GM10266 (cell line): ENCODE measurements at regions not wholly inside any gene's neighbourhood (a gene's known extent, or its start where the extent isn't known, plus 50 kb on each side); places are given as distances from the start of the nearest gene placed in this dataset.

Experiments used
- DNase-seq: peaks from one replicate; pipeline ENCODE4 v3.0.0; 2012; ENCODE audit errors: extremely low spot score
- CTCF ChIP-seq: IDR thresholded peaks from 2 replicates; pipeline ENCODE4 v1.5.1; 2012; ENCODE audit warnings: mild to moderate bottlenecking, low read depth; ENCODE audit not compliant: control insufficient read depth, insufficient read depth; ENCODE audit errors: missing control alignments

GRCh38 chrY:15688531-15688930, 1164.2 kb downstream of the NLGN4Y start:
- DNase-seq = no peak
- no peak for TF ChIP-seq CTCF

GRCh38 chrY:15689994-15690393, 1165.7 kb downstream of the NLGN4Y start:
- DNase-seq = no peak
- TF ChIP-seq CTCF = no peak

- TF ChIP-seq CTCF = no peak
These were observed 1177.8 kb downstream of the NLGN4Y start for GRCh38 chrY:15702131-15702530.

DNA sequence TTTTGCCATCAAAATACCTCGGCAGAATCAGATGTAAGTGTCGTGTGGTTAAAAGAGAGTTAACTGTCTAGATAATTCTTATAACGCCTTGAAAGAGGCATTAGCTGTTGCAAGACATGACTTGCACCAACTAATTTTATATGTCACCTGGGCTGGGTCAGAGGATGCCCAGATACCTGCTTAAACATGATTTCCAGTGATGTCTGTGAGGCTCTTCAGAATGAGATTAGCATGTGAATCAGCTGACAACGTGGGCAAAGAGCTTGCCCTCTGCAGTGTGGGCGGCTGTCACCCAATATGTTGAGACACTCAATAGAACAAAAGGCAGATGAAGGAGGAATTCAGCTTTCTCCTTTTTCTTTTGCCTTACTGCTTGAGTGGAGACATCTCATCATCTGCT, 1180.6 kb downstream of the NLGN4Y start:
- no peak for DNase-seq
- no peak for TF ChIP-seq CTCF

More at GRCh38 chrY:15702131-15702530, 1177.8 kb downstream of the NLGN4Y start:
- no peak for DNase-seq

DNA sequence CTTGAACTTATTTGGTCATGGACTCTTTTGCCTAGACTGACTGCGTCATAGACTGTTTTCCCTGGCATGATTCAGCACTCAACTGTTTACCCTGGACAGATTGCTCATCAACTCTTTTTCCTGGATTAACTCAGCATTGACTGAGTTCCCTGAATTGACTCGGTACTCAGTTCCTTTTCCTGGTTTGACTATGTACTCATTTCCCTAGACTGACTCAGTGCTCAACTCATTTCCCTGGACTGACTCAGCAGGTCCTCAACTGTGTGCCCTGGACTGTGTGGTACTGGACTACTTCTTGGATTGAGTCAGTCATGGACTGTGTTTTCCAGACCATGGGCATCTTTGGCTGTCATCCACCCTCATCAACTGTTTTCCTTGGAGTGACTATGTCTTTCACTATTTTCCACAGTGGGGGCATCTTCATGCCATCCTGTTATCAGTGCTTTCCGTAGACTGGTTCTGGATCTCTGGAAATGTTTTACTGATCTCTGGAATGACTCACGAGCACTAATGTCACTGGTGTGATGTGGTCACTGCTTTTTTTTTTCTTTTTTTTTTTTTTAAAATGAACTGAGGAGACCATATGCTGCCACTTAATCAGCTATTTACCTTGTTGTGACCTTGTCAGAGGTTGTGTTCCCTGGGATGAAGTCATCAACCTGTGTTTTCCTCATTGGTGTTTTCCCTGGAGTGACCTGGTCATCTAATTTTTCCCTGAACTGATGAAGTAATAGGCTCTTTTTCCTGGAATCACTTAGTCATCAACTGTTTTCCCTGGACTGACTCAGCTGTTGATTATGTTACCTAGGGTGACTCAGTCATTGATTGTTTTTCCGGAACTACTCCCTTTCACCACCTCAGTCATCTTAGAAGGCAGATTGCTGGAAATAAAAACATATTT, 1225.5 kb downstream of the NLGN4Y start:
- DNase-seq = no peak
- TF ChIP-seq CTCF = no peak

GRCh38 chrY:15751001-15751400, 1226.7 kb downstream of the NLGN4Y start:
- TF ChIP-seq CTCF = no peak
- no peak for DNase-seq

- no peak for TF ChIP-seq CTCF
- no peak for DNase-seq
These were observed 1231.9 kb downstream of the NLGN4Y start for GRCh38 chrY:15756266-15756665.
